K562 (cell line): ENCODE measurements at regions not wholly inside any gene's neighbourhood (a gene's known extent, or its start where the extent isn't known, plus 50 kb on each side); places are given as distances from the start of the nearest gene placed in this dataset.

Experiments
- ATAC-seq: fragments of 200-7000 bp; cut with Tn5 transposase; 3 replicates; pipeline ENCODE4 v1.9.1; 2020; ENCODE audit warnings: moderate library complexity
- BruUV-seq: library from RNA; stranded (reverse); fragments of 400-500 nt; replicated peaks from 2 replicates; lab custom pipeline; 2021; lab: Mats Ljungman, UMichigan
- CTCF ChIA-PET: fragments of 300-600 bp; formaldehyde crosslinking; extraction: SDS; loops from one replicate; lab custom pipeline; 2021; ENCODE audit warnings: low intra/inter-chr PET ratio; lab: Yijun Ruan, JAX
- POLR2A ChIA-PET: fragments of 300-600, 350-650 bp; sonication (Branson Sonifier 250); formaldehyde crosslinking; extraction: SDS; loops from one replicate; lab custom pipeline; 2021; ENCODE audit warnings: antibody characterized with exemption, inconsistent platforms; lab: Yijun Ruan, JAX
- DNase-seq, 4 experiments: peaks; one replicate each; pipeline versions ENCODE4 v3.0.0 to v3.0.0-alpha.2; 2011 to 2018; ENCODE audit warnings: low spot score in 3 of 4, mixed read lengths in 3 of 4; ENCODE audit errors: extremely low read depth in 1 of 4
- FAIRE-seq: peaks from 2 replicates; lab custom pipeline; 2011; peaks lifted over from hg19 to GRCh38; lab: Jason Lieb, UNC
- H2AFZ ChIP-seq: 2 replicates; pipeline ENCODE4 v1.6.0; 2011; ENCODE audit warnings: low read depth, low read length, control low read depth, inconsistent platforms
- H3K27ac ChIP-seq: fragments of 200-600 bp; 3 replicates; pipeline ENCODE4 v1.8.0; 2011; ENCODE audit warnings: low read depth, mild to moderate bottlenecking, control low read depth, inconsistent platforms, low read length, moderate library complexity, mixed read lengths; ENCODE audit errors: extremely low read depth
- H3K27me3 ChIP-seq, 2 experiments: fragments of 300-600 bp in 1 of 2; 2 replicates in 1 of 2; 3 replicates in 1 of 2; pipeline versions ENCODE4 v1.6.0 to v1.8.0; 2011; ENCODE audit warnings: inconsistent platforms in 2 of 2, low read length in 2 of 2, mild to moderate bottlenecking in 1 of 2, mixed read lengths in 1 of 2, moderate library complexity in 1 of 2; ENCODE audit not compliant: control insufficient read depth in 2 of 2, insufficient read depth in 2 of 2
- H3K36me3 ChIP-seq: fragments of 300-600 bp; 3 replicates; pipeline ENCODE4 v1.8.0; 2011; ENCODE audit warnings: mild to moderate bottlenecking, low read length, inconsistent platforms; ENCODE audit not compliant: control insufficient read depth, insufficient read depth
- H3K4me1 ChIP-seq, 2 experiments: fragments of 200-600 bp in 1 of 2; replicated peaks in 1 of 2; 2 replicates in 1 of 2; 3 replicates in 1 of 2; pipeline versions ENCODE4 v1.5.1 to v1.8.0; 2011; ENCODE audit warnings: inconsistent platforms in 2 of 2, low read length in 2 of 2, mild to moderate bottlenecking in 1 of 2, mixed read lengths in 1 of 2, moderate library complexity in 1 of 2; ENCODE audit not compliant: control insufficient read depth in 2 of 2, insufficient read depth in 2 of 2
- H3K4me2 ChIP-seq: 2 replicates; pipeline ENCODE4 v1.6.1; 2011; ENCODE audit warnings: low read length, control low read depth, inconsistent platforms, mixed read lengths; ENCODE audit not compliant: insufficient read depth
- H3K4me3 ChIP-seq: fragments of 200-600 bp; sonication (generic), shearing (Covaris generic); 2 replicates; pipeline ENCODE4 v1.5.1; 2016; ENCODE audit warnings: control low read depth, inconsistent platforms
- H3K79me2 ChIP-seq: fragments of 200-600 bp; 3 replicates; pipeline ENCODE4 v1.8.0; 2011; ENCODE audit warnings: low read length, inconsistent platforms; ENCODE audit not compliant: control insufficient read depth, insufficient read depth
- H3K9ac ChIP-seq, 2 experiments: 2 replicates each; pipeline versions ENCODE4 v1.6.0 to v1.6.1; 2011; ENCODE audit warnings: low read depth in 2 of 2, low read length in 2 of 2, control low read depth in 1 of 2, inconsistent platforms in 1 of 2, mild to moderate bottlenecking in 1 of 2, mixed read lengths in 1 of 2; ENCODE audit not compliant: insufficient read depth in 1 of 2
- H3K9me1 ChIP-seq: one replicate; pipeline ENCODE4 v1.6.0; 2011; ENCODE audit warnings: inconsistent platforms, mild to moderate bottlenecking, low read length, moderate library complexity; ENCODE audit not compliant: control insufficient read depth, insufficient read depth
- H3K9me3 ChIP-seq: replicated peaks from 2 replicates; pipeline ENCODE4 v1.5.1; 2011; ENCODE audit warnings: low read depth, low read length, inconsistent platforms; ENCODE audit not compliant: control insufficient read depth, insufficient read depth
- H4K20me1 ChIP-seq: replicated peaks from 2 replicates; pipeline ENCODE4 v1.6.1; 2011; ENCODE audit warnings: low read length, inconsistent platforms, mixed read lengths; ENCODE audit not compliant: control insufficient read depth, insufficient read depth
- CEBPG ChIP-seq, 3 experiments: fragments of 200-800 bp in 1 of 3; sonication (Bioruptor generic) in 1 of 3; sonication (generic) in 1 of 3; formaldehyde crosslinking in 1 of 3; IDR thresholded peaks in 2 of 3; conservative IDR thresholded peaks in 1 of 3; 2 replicates each; pipeline versions ENCODE4 v1.6.1 to v1.8.0; 2016 to 2022; ENCODE audit warnings: missing compliant biosample characterization in 2 of 3, missing genetic modification characterization in 2 of 3, mild to moderate bottlenecking in 1 of 3, missing genetic modification reagents in 1 of 3
- MED1 ChIP-seq: sonication (generic); formaldehyde crosslinking; IDR thresholded peaks from 2 replicates; pipeline ENCODE4 v1.8.1; 2023; ENCODE audit warnings: missing genetic modification reagents, borderline replicate concordance
- WGBS: fragments of 100-300 bp; shearing (Covaris generic); methylation state at CpG from one replicate; pipeline ENCODE4 v1.1.6; 2016; ENCODE audit warnings: low coverage, mixed read lengths; ENCODE audit not compliant: insufficient coverage; ENCODE audit errors: missing lambda C conversion rate; 5-methylcytosine and 5-hydroxymethylcytosine counted together
- in situ Hi-C: fragments of 300-500 bp; cut with MboI; formaldehyde crosslinking; loops from 4 replicates; pipeline ENCODE4 v1.15.0; 2018; ENCODE audit warnings: inconsistent platforms, mixed read lengths
- intact Hi-C: fragments of 100-400 bp; cut with micrococcal nuclease; formaldehyde crosslinking; loops from 2 replicates; pipeline ENCODE4 v1.14.2; 2022
- TF ChIP-seq, protein P1 (sequence below): fragments of 250-450 bp; sonication (Bioruptor Pico); IDR thresholded peaks from 2 replicates; pipeline ENCODE4 v1.5.0; 2021; ENCODE audit warnings: mild to moderate bottlenecking, borderline replicate concordance

DNA sequence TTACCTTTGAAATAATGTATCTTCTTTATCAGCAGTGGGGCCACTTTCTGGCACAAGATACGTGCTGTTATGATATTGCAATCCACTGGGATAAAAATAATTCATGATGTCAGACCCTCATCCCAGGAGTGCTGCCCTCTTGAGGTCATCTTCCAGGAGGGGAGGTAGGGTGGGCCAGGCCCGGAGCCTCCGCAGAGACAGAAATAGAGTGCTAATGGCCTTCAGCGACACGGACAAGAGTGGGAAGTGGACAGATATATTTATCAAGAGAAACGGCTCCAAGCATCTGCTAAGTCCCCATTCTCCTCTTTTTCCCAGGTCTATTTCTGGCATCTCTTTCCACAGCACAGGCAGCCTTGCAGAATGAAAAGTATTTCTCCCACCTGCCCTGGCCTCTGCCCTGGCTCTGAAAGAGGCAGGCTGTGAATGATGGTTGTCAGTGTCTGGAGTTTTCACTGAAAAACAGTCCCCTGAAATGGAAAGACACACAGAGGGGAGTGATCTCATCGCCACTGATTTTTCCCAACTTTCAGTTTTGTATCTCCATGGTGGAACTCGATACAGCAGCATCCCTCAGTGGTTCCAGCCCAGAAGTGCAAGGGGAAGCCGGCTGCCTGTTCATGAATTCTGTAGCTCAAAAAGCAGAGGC is 251.7 kb upstream of the MYO3A start (continued):
- TF ChIP-seq, protein P1, sequence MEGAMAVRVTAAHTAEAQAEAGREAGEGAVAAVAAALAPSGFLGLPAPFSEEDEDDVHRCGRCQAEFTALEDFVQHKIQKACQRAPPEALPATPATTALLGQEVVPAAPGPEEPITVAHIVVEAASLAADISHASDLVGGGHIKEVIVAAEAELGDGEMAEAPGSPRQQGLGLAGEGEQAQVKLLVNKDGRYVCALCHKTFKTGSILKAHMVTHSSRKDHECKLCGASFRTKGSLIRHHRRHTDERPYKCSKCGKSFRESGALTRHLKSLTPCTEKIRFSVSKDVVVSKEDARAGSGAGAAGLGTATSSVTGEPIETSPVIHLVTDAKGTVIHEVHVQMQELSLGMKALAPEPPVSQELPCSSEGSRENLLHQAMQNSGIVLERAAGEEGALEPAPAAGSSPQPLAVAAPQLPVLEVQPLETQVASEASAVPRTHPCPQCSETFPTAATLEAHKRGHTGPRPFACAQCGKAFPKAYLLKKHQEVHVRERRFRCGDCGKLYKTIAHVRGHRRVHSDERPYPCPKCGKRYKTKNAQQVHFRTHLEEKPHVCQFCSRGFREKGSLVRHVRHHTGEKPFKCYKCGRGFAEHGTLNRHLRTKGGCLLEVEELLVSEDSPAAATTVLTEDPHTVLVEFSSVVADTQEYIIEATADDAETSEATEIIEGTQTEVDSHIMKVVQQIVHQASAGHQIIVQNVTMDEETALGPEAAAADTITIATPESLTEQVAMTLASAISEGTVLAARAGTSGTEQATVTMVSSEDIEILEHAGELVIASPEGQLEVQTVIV (CRISPR knock-in tag): no peak

DNA sequence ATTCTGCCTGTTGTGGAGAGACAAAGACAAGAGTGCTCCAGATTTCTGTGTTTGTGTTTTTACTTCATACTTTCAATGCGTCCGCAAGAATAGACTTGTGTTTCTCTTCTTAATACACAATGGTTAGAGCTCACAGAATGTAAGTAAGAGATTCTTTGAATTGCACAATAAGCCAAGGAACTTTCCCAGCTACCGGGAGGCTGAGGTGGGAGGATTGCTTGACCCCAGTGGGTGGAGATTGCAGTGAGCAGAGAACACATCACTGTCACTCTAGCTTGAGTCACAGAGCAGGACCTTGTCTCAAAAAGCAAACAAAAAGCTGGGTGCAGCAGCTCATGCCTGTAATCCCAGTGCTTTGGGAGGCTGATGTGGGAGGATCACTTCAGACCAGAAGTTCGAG is 250.7 kb upstream of the MYO3A start:
- POLR2A ChIA-PET: no interaction called here

More for the DNA sequence above, 250.7 kb upstream of the MYO3A start:
- H4K20me1 ChIP-seq: no peaks in the 10 kb centered on the region
- H3K9me3 ChIP-seq: no peaks in the 10 kb centered on the region
- no TSS peak for BruUV-seq
- H3K27ac ChIP-seq: no peak overlapping the region
- no peak for TF ChIP-seq CEBPG (CRISPR knock-in tag; IDR thresholded peaks at IDR 0.05)
- TF ChIP-seq CEBPG (tag; conservative IDR thresholded peaks at IDR 0.05 in 1 of 2, IDR thresholded peaks at IDR 0.05 in 1 of 2): peak; percentile 52 to 54; a peak in 3 of 4 replicates
- no peak for TF ChIP-seq MED1 (CRISPR knock-in tag)
- WGBS: 5% methylated on average over 4 of the region's 4 CpGs
- H3K9me1 ChIP-seq: no peaks in the 10 kb centered on the region
- H3K36me3 ChIP-seq: no peaks in the 10 kb centered on the region
- CTCF ChIA-PET: no interaction called here
- peaks cover 0 to 6% of the 10 kb centered on the region in 2 experiments; a peak in 1 of 5 replicates for H3K27me3 ChIP-seq
- no peaks in the 10 kb centered on the region for H3K4me1 ChIP-seq
- DNase-seq (no peak), ATAC-seq (no peak), FAIRE-seq (no peak)
- in situ Hi-C loops (no loop called here), intact Hi-C loops (no loop called here)
- H3K4me2 ChIP-seq: no peak overlapping the region
- no peaks in the 10 kb centered on the region for H3K79me2 ChIP-seq
- H3K9ac ChIP-seq: no peak overlapping the region
- H2AFZ ChIP-seq: no peak overlapping the region
- H3K4me3 ChIP-seq: no peak overlapping the region
